ENCODE measurements at regions not wholly inside any gene's neighbourhood (a gene's known extent, or its start where the extent isn't known, plus 50 kb on each side); places are given as distances from the start of the nearest gene placed in this dataset.

DNA sequence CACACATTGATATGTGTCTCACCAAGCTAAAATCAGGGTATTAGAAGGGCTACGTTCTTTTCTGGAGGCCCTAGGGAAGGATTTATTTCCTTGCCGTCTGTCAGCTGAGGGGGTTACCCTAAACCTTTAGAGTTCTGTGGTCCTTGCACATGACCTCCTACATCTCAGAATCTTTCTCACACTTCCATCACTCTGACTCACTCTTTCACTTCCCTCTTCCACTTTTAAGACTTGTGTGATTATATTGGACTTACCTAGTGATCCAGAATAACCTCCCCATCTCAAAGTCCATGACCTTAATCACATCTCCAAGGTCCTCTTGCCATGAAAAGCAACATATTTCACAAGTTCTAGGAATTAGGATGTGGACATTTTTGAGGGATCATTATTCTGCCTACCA lies 53.6 kb upstream of the FUNDC1 start:
- TF ChIP-seq, protein P1, sequence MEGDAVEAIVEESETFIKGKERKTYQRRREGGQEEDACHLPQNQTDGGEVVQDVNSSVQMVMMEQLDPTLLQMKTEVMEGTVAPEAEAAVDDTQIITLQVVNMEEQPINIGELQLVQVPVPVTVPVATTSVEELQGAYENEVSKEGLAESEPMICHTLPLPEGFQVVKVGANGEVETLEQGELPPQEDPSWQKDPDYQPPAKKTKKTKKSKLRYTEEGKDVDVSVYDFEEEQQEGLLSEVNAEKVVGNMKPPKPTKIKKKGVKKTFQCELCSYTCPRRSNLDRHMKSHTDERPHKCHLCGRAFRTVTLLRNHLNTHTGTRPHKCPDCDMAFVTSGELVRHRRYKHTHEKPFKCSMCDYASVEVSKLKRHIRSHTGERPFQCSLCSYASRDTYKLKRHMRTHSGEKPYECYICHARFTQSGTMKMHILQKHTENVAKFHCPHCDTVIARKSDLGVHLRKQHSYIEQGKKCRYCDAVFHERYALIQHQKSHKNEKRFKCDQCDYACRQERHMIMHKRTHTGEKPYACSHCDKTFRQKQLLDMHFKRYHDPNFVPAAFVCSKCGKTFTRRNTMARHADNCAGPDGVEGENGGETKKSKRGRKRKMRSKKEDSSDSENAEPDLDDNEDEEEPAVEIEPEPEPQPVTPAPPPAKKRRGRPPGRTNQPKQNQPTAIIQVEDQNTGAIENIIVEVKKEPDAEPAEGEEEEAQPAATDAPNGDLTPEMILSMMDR (conservative IDR thresholded peaks at IDR 0.05 in 1 of 2, IDR thresholded peaks at IDR 0.05 in 1 of 2; ENCODE audit: low read depth in 1 of 2, low read length in 2 of 2), result no peak
- TF ChIP-seq EZH2 (IDR thresholded peaks at IDR 0.05; ENCODE audit: low read length, missing control alignments), result no peak

All from fibroblast of lung (primary cell).